ENCODE measurements at regions not wholly inside any gene's neighbourhood (a gene's known extent, or its start where the extent isn't known, plus 50 kb on each side); places are given as distances from the start of the nearest gene placed in this dataset.
A peak's percentile ranks its signal among the peaks of the same experiment; 100 is the strongest.

DNA sequence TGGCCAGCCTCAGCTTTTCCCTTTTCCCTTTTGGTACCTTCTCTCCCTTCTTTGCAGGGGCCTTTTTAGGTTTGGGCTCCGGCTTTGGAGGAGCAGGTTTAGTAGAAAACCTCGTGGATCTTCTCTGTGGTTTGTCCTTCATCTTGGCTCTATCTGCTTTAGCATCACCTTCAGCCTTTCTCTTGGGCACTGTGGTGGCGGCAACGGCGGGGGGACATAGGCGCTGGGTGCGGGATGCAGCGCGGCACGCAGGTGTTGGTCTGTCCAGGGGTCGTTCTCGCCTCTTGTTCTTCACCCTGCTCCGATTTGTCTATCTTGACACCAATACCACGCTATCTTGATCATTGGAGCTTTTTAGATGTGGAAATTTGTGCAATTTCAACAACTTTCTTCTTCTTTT, 64.5 kb upstream of the SMAD3 start (continued):
- TF ChIP-seq MTA3 (IDR thresholded peaks at IDR 0.05; ENCODE audit: borderline replicate concordance, low read length), result no peak
- TF ChIP-seq ATF7 (IDR thresholded peaks at IDR 0.05; ENCODE audit: low read depth), result no peak

DNA sequence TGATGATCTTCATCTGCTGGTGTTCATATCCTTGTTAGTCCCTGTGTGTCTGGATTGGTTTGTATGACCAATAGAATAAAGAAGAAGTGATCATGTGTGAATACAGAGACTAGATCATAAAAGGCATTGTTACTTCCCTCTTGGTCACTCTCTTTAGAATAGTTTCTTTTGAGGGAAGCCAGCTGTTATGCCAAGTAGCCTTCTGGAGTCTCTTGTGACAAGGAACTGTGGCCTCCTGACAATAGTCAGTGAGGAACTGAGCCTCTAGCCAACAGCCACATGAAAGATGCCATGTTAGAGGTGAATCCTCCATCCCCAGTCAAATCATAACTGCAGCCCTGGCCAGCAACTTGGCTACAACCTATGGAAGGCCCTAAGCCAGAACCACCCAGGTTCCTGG, 63.0 kb upstream of the SMAD3 start:
- RAD21 ChIA-PET (ENCODE audit: unreplicated experiment), result interaction anchor here (2.0 kb wide), 1 partner anchor 56 kb away, joined by 6 read pairs; no protein-coding TSS in a partner anchor
- CTCF ChIA-PET, result interaction anchor here (1.2 kb wide), 1 partner anchor 9 kb away, joined by 3 read pairs; no protein-coding TSS in a partner anchor
- Histone ChIP-seq H4K20me1 (ENCODE audit: control insufficient read depth, insufficient read depth) (no peaks in the 10 kb centered on the region), H3K36me3 (ENCODE audit: control insufficient read depth in 2 of 2, insufficient read depth in 2 of 2, low read length in 1 of 2) (no peaks in the 10 kb centered on the region), H3K27ac (ENCODE audit: control insufficient read depth, insufficient read depth) (no peak overlapping the region), H3K4me3 (no peak overlapping the region), H3K4me2 (ENCODE audit: control insufficient read depth, insufficient read depth) (no peak overlapping the region), H3K27me3 (replicated peaks in 1 of 2; ENCODE audit: control insufficient read depth in 2 of 2, insufficient read depth in 2 of 2, low read length in 1 of 2) (no peaks in the 10 kb centered on the region), H3K9me3 (replicated peaks; ENCODE audit: control insufficient read depth, insufficient read depth, low read length) (no peaks in the 10 kb centered on the region; the same call in 2 of the 3 replicates), H3K79me2 (ENCODE audit: control insufficient read depth, insufficient read depth, low read length) (no peaks in the 10 kb centered on the region), H3K9ac (ENCODE audit: control insufficient read depth, insufficient read depth, low read length) (no peak overlapping the region), H3K4me1 (ENCODE audit: control insufficient read depth, insufficient read depth, low read length) (peaks cover 13% of the 10 kb centered on the region), H2AFZ (ENCODE audit: control insufficient read depth, low read depth, low read length) (no peak overlapping the region)
- FAIRE-seq (no peak), DNase-seq (ENCODE audit: low read depth, low spot score) (no peak), ATAC-seq (peak; percentile 31; the same call in 2 of the 3 replicates)
- in situ Hi-C loops (cut with MboI), result no loop called here
- no TSS peak for BruUV-seq (replicated peaks)
- intact Hi-C loops (cut with micrococcal nuclease; ENCODE audit: unreplicated experiment), result no loop called here
- SMC1A ChIA-PET (ENCODE audit: uncharacterized antibody, unreplicated experiment), result interaction anchor here (0.7 to 0.8 kb wide), 2 partner anchors 13 to 67 kb away, joined by 3 to 4 read pairs; no protein-coding TSS in a partner anchor
- TF ChIP-seq SPI1 (IDR thresholded peaks at IDR 0.05; ENCODE audit: borderline replicate concordance, insufficient read depth, low read depth, low read length), result peak; percentile 68; the same call in 1 of the 2 replicates
- no peak for TF ChIP-seq STAT3 (IDR thresholded peaks at IDR 0.05; ENCODE audit: low read depth, low read length)
- 0 out of 2 replicates have a peak, but pooled peaks have one; percentile 39 for TF ChIP-seq TCF12 (IDR thresholded peaks at IDR 0.05; ENCODE audit: low read depth, low read length)
- TF ChIP-seq, protein P1, sequence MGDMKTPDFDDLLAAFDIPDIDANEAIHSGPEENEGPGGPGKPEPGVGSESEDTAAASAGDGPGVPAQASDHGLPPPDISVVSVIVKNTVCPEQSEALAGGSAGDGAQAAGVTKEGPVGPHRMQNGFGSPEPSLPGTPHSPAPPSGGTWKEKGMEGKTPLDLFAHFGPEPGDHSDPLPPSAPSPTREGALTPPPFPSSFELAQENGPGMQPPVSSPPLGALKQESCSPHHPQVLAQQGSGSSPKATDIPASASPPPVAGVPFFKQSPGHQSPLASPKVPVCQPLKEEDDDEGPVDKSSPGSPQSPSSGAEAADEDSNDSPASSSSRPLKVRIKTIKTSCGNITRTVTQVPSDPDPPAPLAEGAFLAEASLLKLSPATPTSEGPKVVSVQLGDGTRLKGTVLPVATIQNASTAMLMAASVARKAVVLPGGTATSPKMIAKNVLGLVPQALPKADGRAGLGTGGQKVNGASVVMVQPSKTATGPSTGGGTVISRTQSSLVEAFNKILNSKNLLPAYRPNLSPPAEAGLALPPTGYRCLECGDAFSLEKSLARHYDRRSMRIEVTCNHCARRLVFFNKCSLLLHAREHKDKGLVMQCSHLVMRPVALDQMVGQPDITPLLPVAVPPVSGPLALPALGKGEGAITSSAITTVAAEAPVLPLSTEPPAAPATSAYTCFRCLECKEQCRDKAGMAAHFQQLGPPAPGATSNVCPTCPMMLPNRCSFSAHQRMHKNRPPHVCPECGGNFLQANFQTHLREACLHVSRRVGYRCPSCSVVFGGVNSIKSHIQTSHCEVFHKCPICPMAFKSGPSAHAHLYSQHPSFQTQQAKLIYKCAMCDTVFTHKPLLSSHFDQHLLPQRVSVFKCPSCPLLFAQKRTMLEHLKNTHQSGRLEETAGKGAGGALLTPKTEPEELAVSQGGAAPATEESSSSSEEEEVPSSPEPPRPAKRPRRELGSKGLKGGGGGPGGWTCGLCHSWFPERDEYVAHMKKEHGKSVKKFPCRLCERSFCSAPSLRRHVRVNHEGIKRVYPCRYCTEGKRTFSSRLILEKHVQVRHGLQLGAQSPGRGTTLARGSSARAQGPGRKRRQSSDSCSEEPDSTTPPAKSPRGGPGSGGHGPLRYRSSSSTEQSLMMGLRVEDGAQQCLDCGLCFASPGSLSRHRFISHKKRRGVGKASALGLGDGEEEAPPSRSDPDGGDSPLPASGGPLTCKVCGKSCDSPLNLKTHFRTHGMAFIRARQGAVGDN (IDR thresholded peaks at IDR 0.05), result no peak
- POLR2A ChIA-PET, result no interaction called here
